GM23338 (cell line): ENCODE measurements at regions not wholly inside any gene's neighbourhood (a gene's known extent, or its start where the extent isn't known, plus 50 kb on each side); places are given as distances from the start of the nearest gene placed in this dataset.

Experiments
- CREB1 ChIP-seq: fragments of 250-450 bp; sonication (Bioruptor Pico); IDR thresholded peaks from 2 replicates; pipeline ENCODE4 v1.5.0; 2020; ENCODE audit warnings: low read depth, mild to moderate bottlenecking, moderate library complexity
- EZH2 ChIP-seq: fragments of 200-600 bp; sonication (generic); IDR thresholded peaks from one replicate; pipeline ENCODE4 v1.8.0; 2017; ENCODE audit warnings: antibody characterized with exemption, mild to moderate bottlenecking, low read depth; ENCODE audit not compliant: unreplicated experiment
- EZH2phosphoT487 ChIP-seq: fragments of 200-600 bp; sonication (generic); IDR thresholded peaks from one replicate; pipeline ENCODE4 v1.8.1; 2018; ENCODE audit warnings: antibody characterized with exemption; ENCODE audit not compliant: unreplicated experiment
- POLR2AphosphoS5 ChIP-seq: IDR thresholded peaks from 2 replicates; pipeline ENCODE4 v1.6.1; 2016; ENCODE audit warnings: antibody characterized with exemption, low read depth
- ZNF114 ChIP-seq: fragments of 250-450 bp; sonication (Bioruptor Pico); IDR thresholded peaks from 2 replicates; pipeline ENCODE4 v1.5.0; 2020; ENCODE audit warnings: mild to moderate bottlenecking, moderate library complexity
- ZNF331 ChIP-seq: fragments of 250-450 bp; sonication (Bioruptor Pico); IDR thresholded peaks from 2 replicates; pipeline ENCODE4 v1.5.0; 2020; ENCODE audit warnings: low read depth, mild to moderate bottlenecking, moderate library complexity
- TF ChIP-seq, protein P1 (sequence below), 2 experiments: fragments of 200-600 bp in 1 of 2; sonication (generic) in 1 of 2; conservative IDR thresholded peaks; 2 replicates each; pipeline versions ENCODE4 v1.5.1 to v1.6.1; 2016 to 2017; ENCODE audit warnings: antibody characterized with exemption in 2 of 2, low read depth in 2 of 2, mild to moderate bottlenecking in 2 of 2, moderate library complexity in 1 of 2
- TF ChIP-seq, protein P2 (sequence below): IDR thresholded peaks from one replicate; pipeline ENCODE4 v1.6.1; 2018; ENCODE audit warnings: antibody characterized with exemption; ENCODE audit not compliant: unreplicated experiment
- TF ChIP-seq, protein P3 (sequence below): IDR thresholded peaks from 2 replicates; pipeline ENCODE4 v1.6.1; 2016; ENCODE audit warnings: antibody characterized with exemption

DNA sequence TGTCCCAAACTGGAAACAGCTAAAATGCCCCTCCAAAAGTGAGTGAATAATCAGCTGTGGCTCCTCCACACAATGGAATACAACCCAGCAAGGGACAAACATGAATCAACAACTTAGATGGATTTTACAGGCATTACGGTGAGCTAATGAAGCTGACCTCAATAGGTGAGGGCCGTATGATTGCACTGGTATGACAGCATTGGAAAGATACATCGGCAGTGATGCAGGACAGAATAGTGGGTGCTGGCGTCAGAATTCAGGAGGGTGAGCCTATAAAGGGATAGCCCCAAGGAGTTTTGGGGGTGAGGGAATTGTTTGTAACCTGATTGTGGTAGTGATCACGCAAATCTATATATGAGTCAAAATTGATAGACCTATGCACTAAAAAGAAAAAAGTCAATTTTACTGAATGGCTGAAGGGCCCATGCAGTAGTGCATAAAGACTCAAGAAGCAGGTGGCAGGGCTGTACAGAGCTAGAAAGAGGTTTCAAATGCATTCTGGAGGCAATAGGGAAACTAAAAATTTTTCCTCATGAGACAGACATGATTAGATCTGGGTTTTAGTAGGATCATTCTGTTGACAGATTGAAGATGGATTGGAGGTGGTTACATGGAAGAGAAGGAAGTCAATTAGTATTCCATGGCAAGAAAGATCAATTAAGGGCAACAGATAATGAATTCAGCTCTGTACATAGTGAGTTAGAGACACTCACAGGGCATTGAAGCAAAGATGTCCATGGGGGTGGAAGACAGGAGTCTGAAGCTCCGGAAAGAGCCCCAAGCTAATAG, 90.8 kb downstream of the IRS2 start:
- no peak for TF ChIP-seq POLR2AphosphoS5
- TF ChIP-seq, protein P1, sequence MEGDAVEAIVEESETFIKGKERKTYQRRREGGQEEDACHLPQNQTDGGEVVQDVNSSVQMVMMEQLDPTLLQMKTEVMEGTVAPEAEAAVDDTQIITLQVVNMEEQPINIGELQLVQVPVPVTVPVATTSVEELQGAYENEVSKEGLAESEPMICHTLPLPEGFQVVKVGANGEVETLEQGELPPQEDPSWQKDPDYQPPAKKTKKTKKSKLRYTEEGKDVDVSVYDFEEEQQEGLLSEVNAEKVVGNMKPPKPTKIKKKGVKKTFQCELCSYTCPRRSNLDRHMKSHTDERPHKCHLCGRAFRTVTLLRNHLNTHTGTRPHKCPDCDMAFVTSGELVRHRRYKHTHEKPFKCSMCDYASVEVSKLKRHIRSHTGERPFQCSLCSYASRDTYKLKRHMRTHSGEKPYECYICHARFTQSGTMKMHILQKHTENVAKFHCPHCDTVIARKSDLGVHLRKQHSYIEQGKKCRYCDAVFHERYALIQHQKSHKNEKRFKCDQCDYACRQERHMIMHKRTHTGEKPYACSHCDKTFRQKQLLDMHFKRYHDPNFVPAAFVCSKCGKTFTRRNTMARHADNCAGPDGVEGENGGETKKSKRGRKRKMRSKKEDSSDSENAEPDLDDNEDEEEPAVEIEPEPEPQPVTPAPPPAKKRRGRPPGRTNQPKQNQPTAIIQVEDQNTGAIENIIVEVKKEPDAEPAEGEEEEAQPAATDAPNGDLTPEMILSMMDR (conservative IDR thresholded peaks at IDR 0.05; ENCODE audit: low read depth in 2 of 2) = no peak
- no peak for TF ChIP-seq EZH2
- TF ChIP-seq, protein P2, sequence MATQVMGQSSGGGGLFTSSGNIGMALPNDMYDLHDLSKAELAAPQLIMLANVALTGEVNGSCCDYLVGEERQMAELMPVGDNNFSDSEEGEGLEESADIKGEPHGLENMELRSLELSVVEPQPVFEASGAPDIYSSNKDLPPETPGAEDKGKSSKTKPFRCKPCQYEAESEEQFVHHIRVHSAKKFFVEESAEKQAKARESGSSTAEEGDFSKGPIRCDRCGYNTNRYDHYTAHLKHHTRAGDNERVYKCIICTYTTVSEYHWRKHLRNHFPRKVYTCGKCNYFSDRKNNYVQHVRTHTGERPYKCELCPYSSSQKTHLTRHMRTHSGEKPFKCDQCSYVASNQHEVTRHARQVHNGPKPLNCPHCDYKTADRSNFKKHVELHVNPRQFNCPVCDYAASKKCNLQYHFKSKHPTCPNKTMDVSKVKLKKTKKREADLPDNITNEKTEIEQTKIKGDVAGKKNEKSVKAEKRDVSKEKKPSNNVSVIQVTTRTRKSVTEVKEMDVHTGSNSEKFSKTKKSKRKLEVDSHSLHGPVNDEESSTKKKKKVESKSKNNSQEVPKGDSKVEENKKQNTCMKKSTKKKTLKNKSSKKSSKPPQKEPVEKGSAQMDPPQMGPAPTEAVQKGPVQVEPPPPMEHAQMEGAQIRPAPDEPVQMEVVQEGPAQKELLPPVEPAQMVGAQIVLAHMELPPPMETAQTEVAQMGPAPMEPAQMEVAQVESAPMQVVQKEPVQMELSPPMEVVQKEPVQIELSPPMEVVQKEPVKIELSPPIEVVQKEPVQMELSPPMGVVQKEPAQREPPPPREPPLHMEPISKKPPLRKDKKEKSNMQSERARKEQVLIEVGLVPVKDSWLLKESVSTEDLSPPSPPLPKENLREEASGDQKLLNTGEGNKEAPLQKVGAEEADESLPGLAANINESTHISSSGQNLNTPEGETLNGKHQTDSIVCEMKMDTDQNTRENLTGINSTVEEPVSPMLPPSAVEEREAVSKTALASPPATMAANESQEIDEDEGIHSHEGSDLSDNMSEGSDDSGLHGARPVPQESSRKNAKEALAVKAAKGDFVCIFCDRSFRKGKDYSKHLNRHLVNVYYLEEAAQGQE = no peak
- TF ChIP-seq EZH2phosphoT487 = no peak
- no peak for TF ChIP-seq ZNF114 (CRISPR knock-in tag)
- no peak for TF ChIP-seq CREB1 (CRISPR knock-in tag)
- TF ChIP-seq, protein P3, sequence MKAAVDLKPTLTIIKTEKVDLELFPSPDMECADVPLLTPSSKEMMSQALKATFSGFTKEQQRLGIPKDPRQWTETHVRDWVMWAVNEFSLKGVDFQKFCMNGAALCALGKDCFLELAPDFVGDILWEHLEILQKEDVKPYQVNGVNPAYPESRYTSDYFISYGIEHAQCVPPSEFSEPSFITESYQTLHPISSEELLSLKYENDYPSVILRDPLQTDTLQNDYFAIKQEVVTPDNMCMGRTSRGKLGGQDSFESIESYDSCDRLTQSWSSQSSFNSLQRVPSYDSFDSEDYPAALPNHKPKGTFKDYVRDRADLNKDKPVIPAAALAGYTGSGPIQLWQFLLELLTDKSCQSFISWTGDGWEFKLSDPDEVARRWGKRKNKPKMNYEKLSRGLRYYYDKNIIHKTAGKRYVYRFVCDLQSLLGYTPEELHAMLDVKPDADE = no peak
- no peak for TF ChIP-seq ZNF331 (CRISPR knock-in tag)
